RWPE2 (cell line): ENCODE measurements at regions not wholly inside any gene's neighbourhood (a gene's known extent, or its start where the extent isn't known, plus 50 kb on each side); places are given as distances from the start of the nearest gene placed in this dataset.
A peak's percentile ranks its signal among the peaks of the same experiment; 100 is the strongest.

Experiments
- ATAC-seq: fragments of 200-7000 bp; cut with Tn5 transposase; 3 replicates; pipeline ENCODE4 v1.9.1; 2021; ENCODE audit warnings: low read depth
- DNase-seq: peaks from one replicate; pipeline ENCODE4 v3.0.0-alpha.2; 2020; ENCODE audit warnings: low spot score
- H3K27ac ChIP-seq: fragments of 450-650 bp; 2 replicates; pipeline ENCODE4 v1.5.1; 2017; ENCODE audit warnings: mild to moderate bottlenecking; ENCODE audit not compliant: poor library complexity, severe bottlenecking
- H3K27me3 ChIP-seq: fragments of 250-450 bp; sonication (Bioruptor Pico); 2 replicates; pipeline ENCODE4 v1.5.1; 2021; ENCODE audit warnings: mild to moderate bottlenecking, moderate library complexity; ENCODE audit not compliant: insufficient read depth, poor library complexity, severe bottlenecking
- H3K36me3 ChIP-seq: fragments of 250-450 bp; sonication (Bioruptor Pico); 2 replicates; pipeline ENCODE4 v1.5.1; 2020; ENCODE audit warnings: low read depth, mild to moderate bottlenecking, moderate library complexity
- H3K4me1 ChIP-seq: fragments of 250-450 bp; sonication (Bioruptor Pico); 2 replicates; pipeline ENCODE4 v1.5.1; 2021; ENCODE audit warnings: mild to moderate bottlenecking, moderate library complexity; ENCODE audit not compliant: insufficient read depth, poor library complexity, severe bottlenecking
- H3K4me3 ChIP-seq: fragments of 250-450 bp; sonication (Bioruptor Pico); 2 replicates; pipeline ENCODE4 v1.5.1; 2021; ENCODE audit warnings: mild to moderate bottlenecking, moderate library complexity; ENCODE audit not compliant: severe bottlenecking
- H3K9me3 ChIP-seq: fragments of 250-450 bp; sonication (Bioruptor Pico); 2 replicates; pipeline ENCODE4 v1.5.1; 2021; ENCODE audit warnings: mild to moderate bottlenecking, moderate library complexity; ENCODE audit not compliant: severe bottlenecking
- CTCF ChIP-seq: fragments of 450-650 bp; IDR thresholded peaks from one replicate; pipeline ENCODE4 v1.5.1; 2017; ENCODE audit warnings: mild to moderate bottlenecking, moderate library complexity; ENCODE audit not compliant: poor library complexity, severe bottlenecking

- ATAC-seq: peak; percentile 64
- Histone ChIP-seq H3K4me1 (no peaks in the 10 kb centered on the region), H3K9me3 (no peaks in the 10 kb centered on the region), H3K27me3 (peaks cover 65% of the 10 kb centered on the region), H3K27ac (no peak overlapping the region), H3K4me3 (peak overlapping the region; percentile 25), H3K36me3 (no peaks in the 10 kb centered on the region)
- no peak for TF ChIP-seq CTCF
- DNase-seq: no peak
Observed at GRCh38 chr11:123357990-123358827, 71.9 kb upstream of the GRAMD1B start.

- H3K27me3 ChIP-seq: peaks cover 65% of the 10 kb centered on the region
- TF ChIP-seq CTCF: no peak
- H3K4me3 ChIP-seq: no peak overlapping the region
- H3K4me1 ChIP-seq: no peaks in the 10 kb centered on the region
- no peaks in the 10 kb centered on the region for H3K9me3 ChIP-seq
- no peaks in the 10 kb centered on the region for H3K36me3 ChIP-seq
- no peak for DNase-seq
- no peak for ATAC-seq
- H3K27ac ChIP-seq: no peak overlapping the region
Observed at GRCh38 chr11:123357353-123357989, 72.6 kb upstream of the GRAMD1B start.

GRCh38 chr11:123356539-123356938, 73.5 kb upstream of the GRAMD1B start:
- ATAC-seq (no peak), DNase-seq (no peak)
- Histone ChIP-seq H3K4me3 (no peak overlapping the region), H3K36me3 (no peaks in the 10 kb centered on the region), H3K27ac (no peak overlapping the region), H3K4me1 (no peaks in the 10 kb centered on the region), H3K27me3 (peaks cover 58% of the 10 kb centered on the region), H3K9me3 (no peaks in the 10 kb centered on the region)
- TF ChIP-seq CTCF: no peak

- no peak for TF ChIP-seq CTCF
- peaks cover 42% of the 10 kb centered on the region for H3K27me3 ChIP-seq
- no peaks in the 10 kb centered on the region for H3K9me3 ChIP-seq
- H3K4me1 ChIP-seq: no peaks in the 10 kb centered on the region
- no peaks in the 10 kb centered on the region for H3K36me3 ChIP-seq
- DNase-seq (no peak), ATAC-seq (no peak)
- H3K27ac ChIP-seq: no peak overlapping the region
- H3K4me3 ChIP-seq: no peak overlapping the region
Observed at GRCh38 chr11:123354371-123354975, 75.6 kb upstream of the GRAMD1B start.
